Brain microvascular endothelial cell (primary cell): ENCODE measurements at regions not wholly inside any gene's neighbourhood (a gene's known extent, or its start where the extent isn't known, plus 50 kb on each side); places are given as distances from the start of the nearest gene placed in this dataset.
A peak's percentile ranks its signal among the peaks of the same experiment; 100 is the strongest.

Experiments used
- DNase-seq: peaks from one replicate; pipeline ENCODE4 v3.0.0-alpha.2; 2020
- H3K27ac ChIP-seq: fragments of 250-450 bp; sonication (Bioruptor Pico); 2 replicates; pipeline ENCODE4 v1.5.1; 2020; ENCODE audit warnings: mild to moderate bottlenecking, moderate library complexity
- H3K27me3 ChIP-seq: fragments of 250-450 bp; sonication (Bioruptor Pico); replicated peaks from 2 replicates; pipeline ENCODE4 v1.5.1; 2020; ENCODE audit warnings: mild to moderate bottlenecking
- H3K36me3 ChIP-seq: fragments of 250-450 bp; sonication (Bioruptor Pico); replicated peaks from 2 replicates; pipeline ENCODE4 v1.5.1; 2020; ENCODE audit warnings: mild to moderate bottlenecking
- H3K4me3 ChIP-seq: 2 replicates; pipeline ENCODE4 v1.5.1; 2011; ENCODE audit warnings: low read depth, mild to moderate bottlenecking, control low read depth, low read length, moderate library complexity
- CTCF ChIP-seq: IDR thresholded peaks from 2 replicates; pipeline ENCODE4 v1.5.1; 2011; ENCODE audit warnings: low read depth, mild to moderate bottlenecking, moderate library complexity, low read length, control low read depth, inconsistent platforms; ENCODE audit errors: missing control alignments
- in situ Hi-C: cut with HindIII; loops from 2 replicates; pipeline ENCODE4 v1.10.0; 2017; ENCODE audit warnings: low sequenced_read_pairs, low pct_ligation_motif_present

DNA sequence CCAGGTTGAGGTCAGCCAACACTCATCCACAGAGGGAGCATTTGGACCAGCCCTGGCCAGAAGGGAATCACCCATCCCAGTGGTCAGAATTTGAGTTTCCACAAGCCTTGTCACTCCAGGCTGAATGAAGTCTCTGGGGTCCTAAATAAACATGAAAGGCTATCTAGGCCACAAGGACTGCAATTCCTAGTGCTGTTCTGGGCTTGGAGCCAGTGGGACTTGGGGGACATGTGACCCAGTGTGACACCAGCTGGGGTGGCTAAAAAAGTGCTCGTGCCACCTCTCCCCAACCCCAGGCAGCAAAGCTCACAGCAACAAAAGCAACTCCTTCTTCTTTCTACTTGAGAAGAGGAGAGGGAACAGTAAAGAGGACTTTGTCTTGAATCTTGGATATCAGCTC, 91.7 kb downstream of the MDH1 start:
- in situ Hi-C loops, result no loop called here
- Histone ChIP-seq H3K4me3 (no peak overlapping the region), H3K27ac (no peak overlapping the region), H3K27me3 (no peaks in the 10 kb centered on the region), H3K36me3 (no peaks in the 10 kb centered on the region)
- no peak for TF ChIP-seq CTCF
- DNase-seq, result no peak

GRCh38 chr2:63681896-63682295, 93.1 kb downstream of the MDH1 start:
- in situ Hi-C loops, result no loop called here
- H3K36me3 ChIP-seq, result no peaks in the 10 kb centered on the region
- DNase-seq, result no peak
- H3K4me3 ChIP-seq, result no peak overlapping the region
- TF ChIP-seq CTCF, result no peak
- no peaks in the 10 kb centered on the region for H3K27me3 ChIP-seq
- H3K27ac ChIP-seq, result no peak overlapping the region

GRCh38 chr2:63692002-63692606, 103.3 kb downstream of the MDH1 start:
- Histone ChIP-seq H3K27ac (no peak overlapping the region), H3K4me3 (no peak overlapping the region), H3K27me3 (no peaks in the 10 kb centered on the region), H3K36me3 (no peaks in the 10 kb centered on the region)
- in situ Hi-C loops, result no loop called here
- DNase-seq, result peak; percentile 22
- peak; percentile 39 for TF ChIP-seq CTCF

- TF ChIP-seq CTCF, result no peak
- in situ Hi-C loops, result no loop called here
- no peak for DNase-seq
- H3K4me3 ChIP-seq, result no peak overlapping the region
- no peaks in the 10 kb centered on the region for H3K36me3 ChIP-seq
- no peak overlapping the region for H3K27ac ChIP-seq
- no peaks in the 10 kb centered on the region for H3K27me3 ChIP-seq
These were observed 106.8 kb downstream of the MDH1 start for GRCh38 chr2:63695583-63695982.

DNA sequence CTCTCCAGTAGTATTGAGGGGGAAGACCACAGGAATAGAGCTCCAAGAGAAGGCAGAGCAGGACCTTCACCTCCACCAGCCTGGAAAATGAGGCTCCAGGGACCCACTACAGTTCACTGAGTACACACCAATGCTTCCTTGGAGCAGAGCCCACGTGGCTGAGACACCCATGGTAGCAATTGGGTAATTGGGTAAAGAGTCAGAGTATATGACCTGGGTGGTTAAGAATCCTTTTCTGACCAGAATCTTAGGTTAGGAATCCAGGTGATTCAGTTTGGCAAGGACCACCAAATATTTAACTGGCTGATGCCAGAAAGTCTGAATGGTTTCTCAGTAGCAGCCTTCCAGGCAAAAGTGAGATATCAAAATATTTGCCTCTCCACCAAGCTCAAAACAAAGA, 107.7 kb downstream of the MDH1 start:
- H3K27ac ChIP-seq, result no peak overlapping the region
- DNase-seq, result no peak
- in situ Hi-C loops, result no loop called here

More for the DNA sequence above, 107.7 kb downstream of the MDH1 start:
- Histone ChIP-seq H3K27me3 (no peaks in the 10 kb centered on the region), H3K4me3 (no peak overlapping the region), H3K36me3 (no peaks in the 10 kb centered on the region)
- TF ChIP-seq CTCF, result no peak
